Tibial nerve (tissue), 4 donors: ENCODE measurements at regions not wholly inside any gene's neighbourhood (a gene's known extent, or its start where the extent isn't known, plus 50 kb on each side); places are given as distances from the start of the nearest gene placed in this dataset.
"Not testable (repeated sequence)": the region's sequence is repeated elsewhere in the genome, so short reads cannot be mapped to it uniquely, and the experiment has no call there.

Experiments
- DNase-seq, 2 donors: peaks; one replicate each; pipeline ENCODE4 v3.0.0-alpha.2; 2019; ENCODE audit warnings: low spot score in 2 of 2
- H3K27ac ChIP-seq, 4 donors: fragments of 200-600 bp; sonication (generic) in 3 of 4; one replicate each; pipeline ENCODE4 v1.5.1; 2017 to 2019; ENCODE audit warnings: mild to moderate bottlenecking in 1 of 4
- H3K27me3 ChIP-seq, 2 donors: fragments of 200-600 bp; sonication (generic) in 1 of 2; one replicate each; pipeline versions ENCODE4 v1.5.1 to v1.6.0; 2017 to 2019
- H3K36me3 ChIP-seq, 3 donors: fragments of 200-600 bp; sonication (generic); one replicate each; pipeline ENCODE4 v1.5.1; 2018 to 2019
- H3K4me1 ChIP-seq, 4 donors: fragments of 200-600 bp; sonication (generic) in 3 of 4; one replicate each; pipeline ENCODE4 v1.5.1; 2017 to 2019
- H3K4me3 ChIP-seq, 4 donors: fragments of 200-600 bp; sonication (generic) in 3 of 4; one replicate each; pipeline ENCODE4 v1.5.1; 2017 to 2019; ENCODE audit warnings: mild to moderate bottlenecking in 1 of 4, moderate library complexity in 1 of 4
- H3K9me3 ChIP-seq, 4 donors: fragments of 200-600 bp; sonication (generic) in 3 of 4; one replicate each; pipeline ENCODE4 v1.5.1; 2017 to 2019
- CTCF ChIP-seq, 5 experiments: fragments of 200-600 bp in 3 of 5; fragments of 450-650 bp in 2 of 5; sonication (generic) in 3 of 5; IDR thresholded peaks; one replicate each; pipeline ENCODE4 v1.5.1; 2016 to 2019; ENCODE audit warnings: antibody characterized with exemption in 5 of 5, mild to moderate bottlenecking in 3 of 5, moderate library complexity in 2 of 5
- EP300 ChIP-seq, 2 donors: sonication (generic); formaldehyde crosslinking; IDR thresholded peaks; one replicate each; pipeline ENCODE4 v1.6.1; 2017; ENCODE audit warnings: antibody characterized with exemption in 2 of 2, mild to moderate bottlenecking in 1 of 2
- POLR2A ChIP-seq, 2 donors: fragments of 450-650 bp; IDR thresholded peaks; one replicate each; pipeline ENCODE4 v1.6.1; 2017; ENCODE audit warnings: antibody characterized with exemption in 2 of 2, mild to moderate bottlenecking in 2 of 2, moderate library complexity in 2 of 2
- WGBS, 2 donors: methylation state at CpG; one replicate each; pipeline ENCODE4 v1.1.5; 2018; 5-methylcytosine and 5-hydroxymethylcytosine counted together

GRCh38 chr21:9738527-9738926 is 782.9 kb upstream of the TPTE start:
- 41 to 47% methylated on average over 2 of the region's 2 CpGs for WGBS, 2 donors
- peaks cover 0 to 44% (median 3%) of the 10 kb centered on the region in 4 donors for H3K9me3 ChIP-seq
- DNase-seq: no peak
- TF ChIP-seq POLR2A (IDR thresholded peaks at IDR 0.05): no peak
- no peak for TF ChIP-seq EP300 (IDR thresholded peaks at IDR 0.05)
- TF ChIP-seq CTCF (IDR thresholded peaks at IDR 0.05): no peak
- no peaks in the 10 kb centered on the region for H3K36me3 ChIP-seq
- no peaks in the 10 kb centered on the region for H3K4me1 ChIP-seq
- H3K4me3 ChIP-seq: no peak overlapping the region
- no peaks in the 10 kb centered on the region for H3K27me3 ChIP-seq
- no peak overlapping the region for H3K27ac ChIP-seq

- peaks cover 0 to 37% (median 3%) of the 10 kb centered on the region in 4 donors for H3K9me3 ChIP-seq
- DNase-seq: no peak
- H3K27ac ChIP-seq: no peak overlapping the region
- H3K4me3 ChIP-seq: no peak overlapping the region
- H3K27me3 ChIP-seq: no peaks in the 10 kb centered on the region
- WGBS, 2 donors: 58 to 65% methylated on average over 3 of the region's 3 CpGs
- TF ChIP-seq EP300 (IDR thresholded peaks at IDR 0.05) (no peak), POLR2A (IDR thresholded peaks at IDR 0.05) (no peak), CTCF (IDR thresholded peaks at IDR 0.05) (no peak)
- no peaks in the 10 kb centered on the region for H3K36me3 ChIP-seq
- H3K4me1 ChIP-seq: no peaks in the 10 kb centered on the region
Measured at GRCh38 chr21:9739240-9739639, 782.1 kb upstream of the TPTE start.

- H3K27me3 ChIP-seq, H3K4me1 ChIP-seq, H3K4me3 ChIP-seq, H3K36me3 ChIP-seq, DNase-seq, H3K27ac ChIP-seq: not testable (repeated sequence)
- peaks cover 0 to 32% (median 3%) of the 10 kb centered on the region in 4 donors for H3K9me3 ChIP-seq
- 64 to 66% methylated on average over 8 of the region's 8 CpGs for WGBS, 2 donors
Measured at GRCh38 chr21:9740177-9740941, 781.0 kb upstream of the TPTE start.

GRCh38 chr21:9740991-9741742 is 780.2 kb upstream of the TPTE start:
- H3K27me3 ChIP-seq, H3K4me1 ChIP-seq, H3K36me3 ChIP-seq, H3K27ac ChIP-seq, DNase-seq, H3K4me3 ChIP-seq: not testable (repeated sequence)
- peaks cover 0 to 29% (median 3%) of the 10 kb centered on the region in 4 donors for H3K9me3 ChIP-seq
- 62 to 70% methylated on average over 8 of the region's 8 CpGs for WGBS, 2 donors

GRCh38 chr21:9743566-9743965 is 777.8 kb upstream of the TPTE start:
- H3K36me3 ChIP-seq, DNase-seq, H3K9me3 ChIP-seq, H3K4me3 ChIP-seq, H3K27me3 ChIP-seq, H3K27ac ChIP-seq, H3K4me1 ChIP-seq: not testable (repeated sequence)
- 82 to 86% methylated on average over 10 of the region's 10 CpGs for WGBS, 2 donors

- H3K9me3 ChIP-seq, DNase-seq, H3K27me3 ChIP-seq, H3K4me3 ChIP-seq, H3K27ac ChIP-seq, H3K4me1 ChIP-seq, H3K36me3 ChIP-seq: not testable (repeated sequence)
- WGBS, 2 donors: 37 to 41% methylated on average over 4 of the region's 4 CpGs
Measured at GRCh38 chr21:9744166-9744565, 777.2 kb upstream of the TPTE start.

- H3K36me3 ChIP-seq, H3K9me3 ChIP-seq, DNase-seq, H3K4me3 ChIP-seq, H3K4me1 ChIP-seq, H3K27ac ChIP-seq, H3K27me3 ChIP-seq: not testable (repeated sequence)
- WGBS, 2 donors: 70 to 75% methylated on average over 4 of the region's 4 CpGs
Measured at GRCh38 chr21:9744593-9744992, 776.8 kb upstream of the TPTE start.

GRCh38 chr21:9745457-9746108 is 775.8 kb upstream of the TPTE start:
- not testable (repeated sequence) for H3K4me1 ChIP-seq, H3K9me3 ChIP-seq, H3K36me3 ChIP-seq, H3K4me3 ChIP-seq, DNase-seq, H3K27me3 ChIP-seq, H3K27ac ChIP-seq
- 47 to 50% methylated on average over 9 of the region's 9 CpGs for WGBS, 2 donors

GRCh38 chr21:9746311-9746710 is 775.1 kb upstream of the TPTE start:
- peaks cover 0 to 16% (median 0%) of the 10 kb centered on the region in 4 donors for H3K9me3 ChIP-seq
- H3K27me3 ChIP-seq, H3K4me1 ChIP-seq, H3K27ac ChIP-seq, H3K4me3 ChIP-seq, H3K36me3 ChIP-seq, DNase-seq: not testable (repeated sequence)
- WGBS, 2 donors: 27 to 32% methylated on average over 2 of the region's 2 CpGs

- 48 to 56% methylated on average over 8 of the region's 8 CpGs for WGBS, 2 donors
- H3K9me3 ChIP-seq: peaks cover 0 to 17% (median 0%) of the 10 kb centered on the region in 4 donors
- H3K36me3 ChIP-seq, H3K4me3 ChIP-seq, H3K4me1 ChIP-seq, H3K27ac ChIP-seq, DNase-seq, H3K27me3 ChIP-seq: not testable (repeated sequence)
Measured at GRCh38 chr21:9746831-9747606, 774.4 kb upstream of the TPTE start.
